Duodenal mucosa (tissue), 2 donors: ENCODE measurements at regions not wholly inside any gene's neighbourhood (a gene's known extent, or its start where the extent isn't known, plus 50 kb on each side); places are given as distances from the start of the nearest gene placed in this dataset.

Experiments
- H3K27ac ChIP-seq: one replicate; pipeline ENCODE4 v1.7.0; 2013; ENCODE audit warnings: low read depth, low read length
- H3K27me3 ChIP-seq, 2 donors: one replicate each; pipeline ENCODE4 v1.7.0; 2013; ENCODE audit warnings: low read length in 2 of 2, control low read depth in 1 of 2; ENCODE audit not compliant: insufficient read depth in 2 of 2, control insufficient read depth in 1 of 2
- H3K36me3 ChIP-seq, 2 donors: one replicate each; pipeline ENCODE4 v1.7.0; 2013; ENCODE audit warnings: low read length in 2 of 2, control low read depth in 1 of 2; ENCODE audit not compliant: insufficient read depth in 2 of 2, control insufficient read depth in 1 of 2
- H3K4me1 ChIP-seq, 2 donors: one replicate each; pipeline ENCODE4 v1.7.0; 2013; ENCODE audit warnings: low read length in 2 of 2, control low read depth in 1 of 2; ENCODE audit not compliant: insufficient read depth in 2 of 2, control insufficient read depth in 1 of 2
- H3K4me3 ChIP-seq, 2 donors: one replicate each; pipeline ENCODE4 v1.7.0; 2013; ENCODE audit warnings: low read length in 2 of 2, low read depth in 1 of 2
- H3K9ac ChIP-seq, 2 donors: one replicate each; pipeline ENCODE4 v1.7.0; 2013; ENCODE audit warnings: low read length in 2 of 2, low read depth in 1 of 2
- H3K9me3 ChIP-seq, 2 donors: one replicate each; pipeline ENCODE4 v1.7.0; 2013; ENCODE audit warnings: low read length in 2 of 2, control low read depth in 1 of 2; ENCODE audit not compliant: control insufficient read depth in 1 of 2

GRCh38 chr10:44804661-44805060, 106.5 kb upstream of the TMEM72 start:
- H3K27ac ChIP-seq = no peak overlapping the region
- no peaks in the 10 kb centered on the region for H3K9me3 ChIP-seq
- H3K27me3 ChIP-seq = no peaks in the 10 kb centered on the region
- H3K36me3 ChIP-seq = no peaks in the 10 kb centered on the region
- H3K9ac ChIP-seq = no peak overlapping the region
- H3K4me1 ChIP-seq = no peaks in the 10 kb centered on the region
- no peak overlapping the region for H3K4me3 ChIP-seq

- Histone ChIP-seq H3K4me3 (no peak overlapping the region), H3K27me3 (no peaks in the 10 kb centered on the region), H3K4me1 (no peaks in the 10 kb centered on the region), H3K36me3 (no peaks in the 10 kb centered on the region), H3K9me3 (no peaks in the 10 kb centered on the region), H3K27ac (no peak overlapping the region), H3K9ac (no peak overlapping the region)
These were observed 105.5 kb upstream of the TMEM72 start for GRCh38 chr10:44805466-44806210.

- no peak overlapping the region for H3K27ac ChIP-seq
- H3K9me3 ChIP-seq = no peaks in the 10 kb centered on the region
- no peaks in the 10 kb centered on the region for H3K27me3 ChIP-seq
- H3K4me1 ChIP-seq = no peaks in the 10 kb centered on the region
- H3K36me3 ChIP-seq = no peaks in the 10 kb centered on the region
- H3K9ac ChIP-seq = no peak overlapping the region
- no peak overlapping the region for H3K4me3 ChIP-seq
These were observed 104.2 kb upstream of the TMEM72 start for GRCh38 chr10:44806950-44807349.

- Histone ChIP-seq H3K4me3 (no peak overlapping the region), H3K9me3 (no peaks in the 10 kb centered on the region), H3K36me3 (no peaks in the 10 kb centered on the region), H3K27ac (no peak overlapping the region), H3K9ac (no peak overlapping the region), H3K27me3 (no peaks in the 10 kb centered on the region), H3K4me1 (no peaks in the 10 kb centered on the region)
These were observed 103.7 kb upstream of the TMEM72 start for GRCh38 chr10:44807451-44807850.

- no peak overlapping the region for H3K4me3 ChIP-seq
- H3K9me3 ChIP-seq = no peaks in the 10 kb centered on the region
- H3K4me1 ChIP-seq = no peaks in the 10 kb centered on the region
These were observed 101.5 kb upstream of the TMEM72 start for GRCh38 chr10:44809647-44810046.

GRCh38 chr10:44811072-44811471, 100.1 kb upstream of the TMEM72 start:
- Histone ChIP-seq H3K27me3 (no peaks in the 10 kb centered on the region), H3K4me1 (no peaks in the 10 kb centered on the region), H3K36me3 (no peaks in the 10 kb centered on the region), H3K4me3 (no peak overlapping the region), H3K9ac (no peak overlapping the region), H3K9me3 (no peaks in the 10 kb centered on the region), H3K27ac (no peak overlapping the region)

More at GRCh38 chr10:44809647-44810046, 101.5 kb upstream of the TMEM72 start:
- Histone ChIP-seq H3K9ac (no peak overlapping the region), H3K27me3 (no peaks in the 10 kb centered on the region), H3K27ac (no peak overlapping the region), H3K36me3 (no peaks in the 10 kb centered on the region)

- Histone ChIP-seq H3K27ac (no peak overlapping the region), H3K36me3 (no peaks in the 10 kb centered on the region), H3K4me3 (no peak overlapping the region), H3K4me1 (no peaks in the 10 kb centered on the region), H3K9ac (no peak overlapping the region), H3K9me3 (no peaks in the 10 kb centered on the region), H3K27me3 (peaks cover 0 to 2% of the 10 kb centered on the region in 2 donors)
These were observed 97.9 kb upstream of the TMEM72 start for GRCh38 chr10:44813201-44813600.

- H3K4me1 ChIP-seq = no peaks in the 10 kb centered on the region
- no peaks in the 10 kb centered on the region for H3K9me3 ChIP-seq
- H3K27ac ChIP-seq = no peak overlapping the region
- H3K4me3 ChIP-seq = no peak overlapping the region
- peaks cover 0 to 6% of the 10 kb centered on the region in 2 donors for H3K27me3 ChIP-seq
- no peak overlapping the region for H3K9ac ChIP-seq
- H3K36me3 ChIP-seq = no peaks in the 10 kb centered on the region
These were observed 96.2 kb upstream of the TMEM72 start for GRCh38 chr10:44814929-44815328.

- Histone ChIP-seq H3K4me1 (no peaks in the 10 kb centered on the region), H3K9me3 (no peaks in the 10 kb centered on the region), H3K27me3 (peaks cover 0 to 6% of the 10 kb centered on the region in 2 donors), H3K9ac (no peak overlapping the region), H3K36me3 (no peaks in the 10 kb centered on the region), H3K27ac (no peak overlapping the region), H3K4me3 (no peak overlapping the region)
These were observed 93.0 kb upstream of the TMEM72 start for GRCh38 chr10:44818041-44818649.

- H3K9me3 ChIP-seq = no peaks in the 10 kb centered on the region
- H3K9ac ChIP-seq = no peak overlapping the region
- H3K4me1 ChIP-seq = no peaks in the 10 kb centered on the region
- no peak overlapping the region for H3K4me3 ChIP-seq
- H3K27ac ChIP-seq = no peak overlapping the region
- H3K36me3 ChIP-seq = no peaks in the 10 kb centered on the region
- peaks cover 0 to 6% of the 10 kb centered on the region in 2 donors for H3K27me3 ChIP-seq
These were observed 92.4 kb upstream of the TMEM72 start for GRCh38 chr10:44818701-44819127.
